Activated CD4-positive, alpha-beta T cell treated with anti-CD3 and anti-CD28 coated beads for 36 hours (primary cell): ENCODE measurements at regions not wholly inside any gene's neighbourhood (a gene's known extent, or its start where the extent isn't known, plus 50 kb on each side); places are given as distances from the start of the nearest gene placed in this dataset.

Experiments
- ATAC-seq: fragments of 200-7000 bp; cut with Tn5 transposase; one replicate; pipeline ENCODE4 v1.10.0; 2021; ENCODE audit warnings: mild to moderate bottlenecking, moderate library complexity
- CTCF ChIA-PET: fragments of 350-600 bp; sonication (Branson Sonifier 250); formaldehyde crosslinking; loops from one replicate; lab custom pipeline; 2021; ENCODE audit warnings: antibody characterized with exemption; lab: Charles Lee
- POLR2A ChIA-PET: fragments of 350-600 bp; sonication (Branson Sonifier 250); formaldehyde crosslinking; loops from one replicate; lab custom pipeline; 2021; ENCODE audit warnings: antibody characterized with exemption, inconsistent platforms; lab: Charles Lee
- DNase-seq: peaks from one replicate; pipeline ENCODE4 v3.0.0-alpha.2; 2020
- H3K27ac Mint-ChIP-seq: one replicate; pipeline ENCODE4 v1.8.0; 2021; ENCODE audit warnings: mixed read lengths
- H3K27me3 Mint-ChIP-seq: one replicate; pipeline ENCODE4 v1.8.0; 2021; ENCODE audit warnings: mixed read lengths
- H3K36me3 Mint-ChIP-seq: one replicate; pipeline ENCODE4 v1.8.0; 2021; ENCODE audit warnings: low read depth, mixed read lengths
- H3K4me1 Mint-ChIP-seq: one replicate; pipeline ENCODE4 v1.8.0; 2021; ENCODE audit warnings: mixed read lengths
- H3K4me3 Mint-ChIP-seq: one replicate; pipeline ENCODE4 v1.8.0; 2021; ENCODE audit warnings: mild to moderate bottlenecking, moderate library complexity, mixed read lengths
- H3K9me3 Mint-ChIP-seq: one replicate; pipeline ENCODE4 v1.8.0; 2021; ENCODE audit warnings: low read depth, mixed read lengths
- intact Hi-C, 2 experiments: fragments of 100-400 bp; cut with DNase I in 1 of 2; cut with micrococcal nuclease in 1 of 2; formaldehyde crosslinking; loops; one replicate each; pipeline versions ENCODE4 v1.14.2 to v1.15.1; 2022 to 2024; cut with DNase I, micrococcal nuclease

DNA sequence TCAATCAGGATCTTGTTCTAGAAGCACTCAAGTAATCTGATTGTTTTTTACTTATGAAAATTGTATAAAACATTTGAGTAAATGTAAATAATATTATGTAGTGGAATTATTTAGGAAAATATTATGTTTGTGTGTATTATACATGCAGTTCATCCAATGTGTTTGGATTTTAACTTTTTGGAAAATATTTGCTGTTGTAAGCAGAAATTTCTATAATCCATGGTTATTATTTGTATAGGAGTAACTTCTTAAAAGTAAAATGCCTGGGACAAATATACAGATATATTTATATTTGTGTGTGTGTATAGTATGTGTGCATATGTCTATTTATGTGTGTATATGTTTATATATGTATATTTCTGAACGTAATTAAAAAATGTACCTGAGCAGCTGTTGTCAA lies 1394.6 kb upstream of the AGA start:
- no peak overlapping the region for H3K4me3 Mint-ChIP-seq
- no peaks in the 10 kb centered on the region for H3K27me3 Mint-ChIP-seq
- DNase-seq (no peak), ATAC-seq (no peak)
- H3K9me3 Mint-ChIP-seq: peaks cover 3% of the 10 kb centered on the region
- H3K36me3 Mint-ChIP-seq: no peaks in the 10 kb centered on the region
- intact Hi-C loops: no loop called here
- no peak overlapping the region for H3K27ac Mint-ChIP-seq
- ChIA-PET CTCF (no interaction called here), POLR2A (no interaction called here)
- no peaks in the 10 kb centered on the region for H3K4me1 Mint-ChIP-seq

- no peaks in the 10 kb centered on the region for H3K27me3 Mint-ChIP-seq
- no peaks in the 10 kb centered on the region for H3K36me3 Mint-ChIP-seq
- no peak overlapping the region for H3K4me3 Mint-ChIP-seq
- peaks cover 4% of the 10 kb centered on the region for H3K9me3 Mint-ChIP-seq
- CTCF ChIA-PET: interaction anchor here (0.6 kb wide), 1 partner anchor 501 kb away, joined by 5 read pairs; no protein-coding TSS in a partner anchor
- H3K27ac Mint-ChIP-seq: no peak overlapping the region
- DNase-seq (no peak), ATAC-seq (no peak)
- intact Hi-C loops: no loop called here
- POLR2A ChIA-PET: no interaction called here
- H3K4me1 Mint-ChIP-seq: no peaks in the 10 kb centered on the region
These were observed 1396.5 kb upstream of the AGA start for GRCh38 chr4:178838776-178839175.

DNA sequence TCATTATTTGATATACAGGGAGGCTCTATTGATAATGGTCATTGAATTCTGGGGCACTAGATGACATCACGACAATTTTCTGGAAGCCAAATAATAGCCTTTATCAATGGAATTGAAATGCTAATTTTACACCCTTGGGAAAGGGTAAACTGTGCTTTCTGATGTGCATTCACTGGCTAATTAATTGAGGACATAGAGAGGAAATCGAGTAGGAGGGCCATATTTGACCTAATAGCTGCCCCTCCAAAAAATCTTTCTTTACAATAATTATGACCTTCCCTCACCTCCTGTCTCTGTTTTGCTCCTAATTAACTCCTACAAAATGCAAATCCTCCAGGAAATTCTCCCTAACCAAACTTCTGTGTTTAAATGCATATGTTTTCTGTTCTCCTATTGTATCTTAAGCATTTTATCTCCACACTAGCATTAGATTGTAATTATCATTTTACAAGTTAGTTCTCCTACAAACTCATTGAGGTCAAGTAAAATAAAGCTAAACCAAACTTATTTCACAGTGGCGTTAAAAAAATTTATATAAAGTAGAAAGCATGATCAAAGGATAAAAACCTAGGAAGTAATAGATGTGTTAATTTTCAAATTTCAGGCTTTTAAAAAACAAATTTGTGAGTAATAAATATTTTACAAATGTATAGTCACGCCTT lies 1414.0 kb upstream of the AGA start:
- no peaks in the 10 kb centered on the region for H3K4me1 Mint-ChIP-seq
- no peak overlapping the region for H3K4me3 Mint-ChIP-seq
- no peaks in the 10 kb centered on the region for H3K36me3 Mint-ChIP-seq
- no peaks in the 10 kb centered on the region for H3K9me3 Mint-ChIP-seq
- POLR2A ChIA-PET: no interaction called here
- ATAC-seq (no peak), DNase-seq (no peak)
- H3K27ac Mint-ChIP-seq: no peak overlapping the region
- intact Hi-C loops: no loop called here
- no peaks in the 10 kb centered on the region for H3K27me3 Mint-ChIP-seq
- CTCF ChIA-PET: no interaction called here

DNA sequence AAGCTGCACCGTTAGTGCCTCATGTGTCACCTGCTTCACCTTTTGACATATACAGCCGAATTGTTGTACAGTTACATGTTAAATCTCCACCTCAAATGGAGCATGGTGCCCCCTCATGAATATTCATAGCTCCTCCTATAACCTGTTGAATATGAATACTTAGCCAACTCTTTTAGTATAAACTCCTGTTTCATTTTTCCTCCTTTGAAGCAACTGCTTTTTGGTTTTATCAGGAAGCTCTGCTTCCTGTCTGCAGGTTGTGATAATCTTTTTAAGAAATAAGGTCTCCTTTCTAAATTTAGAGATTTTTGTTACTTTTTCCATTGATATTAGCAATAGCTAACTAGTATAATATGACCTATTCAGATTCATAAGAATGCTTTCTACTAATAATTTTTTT lies 1429.2 kb upstream of the AGA start:
- ATAC-seq (no peak), DNase-seq (no peak)
- Mint-ChIP-seq H3K27ac (no peak overlapping the region), H3K4me3 (no peak overlapping the region), H3K4me1 (no peaks in the 10 kb centered on the region), H3K9me3 (no peaks in the 10 kb centered on the region), H3K27me3 (no peaks in the 10 kb centered on the region), H3K36me3 (no peaks in the 10 kb centered on the region)
- ChIA-PET CTCF (no interaction called here), POLR2A (no interaction called here)
- intact Hi-C loops: no loop called here

GRCh38 chr4:178881937-178882336 lies 1439.7 kb upstream of the AGA start:
- no peak overlapping the region for H3K27ac Mint-ChIP-seq
- ChIA-PET CTCF (interaction anchor here (0.6 kb wide), 1 partner anchor 8 kb away, joined by 4 read pairs; no protein-coding TSS in a partner anchor), POLR2A (no interaction called here)
- no peaks in the 10 kb centered on the region for H3K4me1 Mint-ChIP-seq
- DNase-seq (no peak), ATAC-seq (no peak)
- peaks cover 11% of the 10 kb centered on the region for H3K9me3 Mint-ChIP-seq
- no peaks in the 10 kb centered on the region for H3K27me3 Mint-ChIP-seq
- no peaks in the 10 kb centered on the region for H3K36me3 Mint-ChIP-seq
- no peak overlapping the region for H3K4me3 Mint-ChIP-seq
- intact Hi-C loops: no loop called here

DNA sequence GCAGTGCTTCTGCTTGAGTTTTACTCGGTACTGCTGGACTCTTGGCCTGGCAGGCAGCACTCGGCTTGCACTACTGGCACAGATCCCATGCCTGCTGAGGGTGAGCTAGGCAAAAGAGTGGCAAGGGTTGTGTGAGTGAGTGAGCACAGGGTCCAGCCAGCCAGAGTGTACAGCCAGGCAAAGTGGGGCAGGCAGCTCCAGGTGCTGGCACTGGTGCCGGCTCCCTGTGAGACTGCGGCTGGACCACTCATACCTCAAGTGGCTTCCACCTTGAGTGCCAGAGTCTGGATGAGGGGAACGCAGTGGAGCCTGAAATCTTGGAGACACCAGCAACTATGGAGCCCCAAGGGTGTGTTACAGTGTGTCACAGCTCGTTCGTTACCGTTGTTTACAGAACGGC lies 1451.9 kb upstream of the AGA start:
- CTCF ChIA-PET: no interaction called here
- intact Hi-C loops: no loop called here
- POLR2A ChIA-PET: interaction anchor here (0.6 kb wide), 1 partner anchor 13 kb away, joined by 3 read pairs; no protein-coding TSS in a partner anchor
- no peak overlapping the region for H3K27ac Mint-ChIP-seq
- no peak for DNase-seq
- no peak overlapping the region for H3K4me3 Mint-ChIP-seq
- ATAC-seq: no peak
- H3K9me3 Mint-ChIP-seq: peaks cover 5% of the 10 kb centered on the region
- no peaks in the 10 kb centered on the region for H3K4me1 Mint-ChIP-seq
- no peaks in the 10 kb centered on the region for H3K27me3 Mint-ChIP-seq
- no peaks in the 10 kb centered on the region for H3K36me3 Mint-ChIP-seq

DNA sequence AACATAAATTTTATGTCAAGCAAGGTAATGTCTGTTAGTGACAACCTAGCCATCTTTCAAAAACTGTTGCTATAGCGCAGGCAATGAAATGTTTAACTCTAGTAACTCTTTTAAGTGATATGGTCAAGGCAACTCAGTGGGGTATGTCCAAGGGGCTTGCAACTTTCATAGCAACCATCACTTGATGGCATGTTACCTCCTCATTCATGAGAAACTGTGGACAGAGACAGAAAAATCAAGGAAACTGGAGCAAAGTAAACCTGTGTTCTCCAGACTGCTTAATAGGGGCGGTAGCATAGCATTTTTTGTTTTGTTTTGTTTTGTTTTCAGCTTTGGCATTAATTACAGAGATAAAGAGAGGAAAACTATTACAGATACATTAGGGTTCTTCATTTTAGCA lies 1456.8 kb upstream of the AGA start:
- CTCF ChIA-PET: no interaction called here
- intact Hi-C loops: no loop called here
- no peaks in the 10 kb centered on the region for H3K27me3 Mint-ChIP-seq
- H3K9me3 Mint-ChIP-seq: peaks cover 2% of the 10 kb centered on the region
- DNase-seq (no peak), ATAC-seq (no peak)
- no peak overlapping the region for H3K4me3 Mint-ChIP-seq
- POLR2A ChIA-PET: no interaction called here
- no peak overlapping the region for H3K27ac Mint-ChIP-seq
- H3K4me1 Mint-ChIP-seq: no peaks in the 10 kb centered on the region
- H3K36me3 Mint-ChIP-seq: no peaks in the 10 kb centered on the region

GRCh38 chr4:178917756-178918155 lies 1475.5 kb upstream of the AGA start:
- DNase-seq (no peak), ATAC-seq (no peak)
- no peaks in the 10 kb centered on the region for H3K9me3 Mint-ChIP-seq
- no peaks in the 10 kb centered on the region for H3K27me3 Mint-ChIP-seq
- no peaks in the 10 kb centered on the region for H3K4me1 Mint-ChIP-seq
- no peak overlapping the region for H3K27ac Mint-ChIP-seq
- POLR2A ChIA-PET: no interaction called here
- no peaks in the 10 kb centered on the region for H3K36me3 Mint-ChIP-seq
- H3K4me3 Mint-ChIP-seq: no peak overlapping the region
- CTCF ChIA-PET: interaction anchor here (0.6 kb wide), 1 partner anchor 774 kb away, joined by 3 read pairs; no protein-coding TSS in a partner anchor
- intact Hi-C loops: no loop called here

- Mint-ChIP-seq H3K27ac (no peak overlapping the region), H3K9me3 (peaks cover 5% of the 10 kb centered on the region), H3K4me3 (no peak overlapping the region), H3K4me1 (no peaks in the 10 kb centered on the region), H3K36me3 (no peaks in the 10 kb centered on the region), H3K27me3 (no peaks in the 10 kb centered on the region)
- ATAC-seq (no peak), DNase-seq (no peak)
- ChIA-PET POLR2A (no interaction called here), CTCF (no interaction called here)
- intact Hi-C loops: no loop called here
These were observed 1494.9 kb upstream of the AGA start for GRCh38 chr4:178937130-178937529.

- no peaks in the 10 kb centered on the region for H3K27me3 Mint-ChIP-seq
- ChIA-PET POLR2A (no interaction called here), CTCF (no interaction called here)
- H3K27ac Mint-ChIP-seq: no peak overlapping the region
- DNase-seq (no peak), ATAC-seq (no peak)
- intact Hi-C loops: no loop called here
- no peaks in the 10 kb centered on the region for H3K4me1 Mint-ChIP-seq
- H3K36me3 Mint-ChIP-seq: no peaks in the 10 kb centered on the region
- H3K4me3 Mint-ChIP-seq: no peak overlapping the region
- peaks cover 8% of the 10 kb centered on the region for H3K9me3 Mint-ChIP-seq
These were observed 1499.7 kb upstream of the AGA start for GRCh38 chr4:178941975-178942374.

- H3K27ac Mint-ChIP-seq: no peak overlapping the region
- no peaks in the 10 kb centered on the region for H3K27me3 Mint-ChIP-seq
- ChIA-PET POLR2A (no interaction called here), CTCF (no interaction called here)
- H3K9me3 Mint-ChIP-seq: peaks cover 7% of the 10 kb centered on the region
- H3K36me3 Mint-ChIP-seq: no peaks in the 10 kb centered on the region
- DNase-seq (no peak), ATAC-seq (no peak)
- intact Hi-C loops: no loop called here
- H3K4me3 Mint-ChIP-seq: no peak overlapping the region
- H3K4me1 Mint-ChIP-seq: no peaks in the 10 kb centered on the region
These were observed 1511.3 kb upstream of the AGA start for GRCh38 chr4:178953447-178954120.

DNA sequence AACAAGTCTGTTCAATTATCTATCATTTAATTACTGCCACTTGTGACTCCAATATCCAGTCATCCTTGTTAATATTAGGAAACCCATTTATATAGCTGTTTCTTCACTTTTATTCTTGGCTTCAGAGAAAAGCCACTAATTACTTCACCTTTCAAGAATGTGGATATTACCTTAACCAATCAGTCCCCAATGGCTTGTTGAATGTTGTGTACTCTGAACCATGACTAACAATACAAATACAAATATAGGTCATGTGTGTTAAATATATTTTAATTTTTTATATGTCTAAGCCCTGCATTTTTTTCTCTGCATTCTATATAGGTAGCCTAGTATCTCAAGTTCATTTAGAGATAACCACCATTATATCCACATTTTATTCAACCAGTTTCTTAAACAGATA lies 1513.4 kb upstream of the AGA start:
- H3K36me3 Mint-ChIP-seq: no peaks in the 10 kb centered on the region
- DNase-seq (no peak), ATAC-seq (no peak)
- intact Hi-C loops: no loop called here
- ChIA-PET POLR2A (no interaction called here), CTCF (no interaction called here)
- H3K9me3 Mint-ChIP-seq: peaks cover 7% of the 10 kb centered on the region
- H3K27ac Mint-ChIP-seq: no peak overlapping the region
- no peaks in the 10 kb centered on the region for H3K4me1 Mint-ChIP-seq
- no peak overlapping the region for H3K4me3 Mint-ChIP-seq
- H3K27me3 Mint-ChIP-seq: no peaks in the 10 kb centered on the region
